GM23248 (cell line): ENCODE measurements at regions not wholly inside any gene's neighbourhood (a gene's known extent, or its start where the extent isn't known, plus 50 kb on each side); places are given as distances from the start of the nearest gene placed in this dataset.

Source experiments
- DNase-seq: peaks from one replicate; pipeline ENCODE4 v3.0.0-alpha.2; 2015
- H2AFZ ChIP-seq: fragments of 200-600 bp; sonication (generic); 2 replicates; pipeline ENCODE4 v1.6.1; 2016; ENCODE audit warnings: antibody characterized with exemption
- H3F3A ChIP-seq: fragments of 200-600 bp; sonication (generic); 2 replicates; pipeline ENCODE4 v1.6.1; 2016; ENCODE audit warnings: mild to moderate bottlenecking, antibody characterized with exemption, mixed run types; ENCODE audit not compliant: insufficient read depth
- H3K27ac ChIP-seq: fragments of 200-600 bp; sonication (generic); 2 replicates; pipeline ENCODE4 v1.5.1; 2016; ENCODE audit warnings: mild to moderate bottlenecking
- H3K27me3 ChIP-seq: fragments of 200-600 bp; sonication (generic); replicated peaks from 2 replicates; pipeline ENCODE4 v1.6.1; 2016; ENCODE audit warnings: mild to moderate bottlenecking; ENCODE audit not compliant: insufficient read depth
- H3K36me3 ChIP-seq: fragments of 200-600 bp; sonication (generic); 2 replicates; pipeline ENCODE4 v1.6.1; 2016; ENCODE audit warnings: low read depth, mild to moderate bottlenecking
- H3K4me1 ChIP-seq: fragments of 200-600 bp; sonication (generic); 2 replicates; pipeline ENCODE4 v1.6.1; 2016; ENCODE audit warnings: mild to moderate bottlenecking; ENCODE audit not compliant: insufficient read depth
- H3K4me2 ChIP-seq: fragments of 200-600 bp; sonication (generic); one replicate; pipeline ENCODE4 v1.6.1; 2016; ENCODE audit warnings: mild to moderate bottlenecking; ENCODE audit not compliant: unreplicated experiment
- H3K4me3 ChIP-seq: fragments of 200-600 bp; sonication (generic); 2 replicates; pipeline ENCODE4 v1.5.1; 2016; ENCODE audit warnings: mild to moderate bottlenecking
- H3K79me2 ChIP-seq: fragments of 200-600 bp; sonication (generic); 2 replicates; pipeline ENCODE4 v1.6.1; 2016; ENCODE audit warnings: mild to moderate bottlenecking; ENCODE audit not compliant: insufficient read depth
- H3K9ac ChIP-seq: fragments of 200-600 bp; sonication (generic); 2 replicates; pipeline ENCODE4 v1.6.1; 2016; ENCODE audit warnings: mild to moderate bottlenecking
- H3K9me2 ChIP-seq: fragments of 200-600 bp; sonication (generic); 2 replicates; pipeline ENCODE4 v1.6.1; 2016; ENCODE audit warnings: mixed run types, mild to moderate bottlenecking, moderate library complexity; ENCODE audit not compliant: insufficient read depth
- H3K9me3 ChIP-seq: fragments of 200-600 bp; sonication (generic); one replicate; pipeline ENCODE4 v1.6.1; 2017; ENCODE audit warnings: low read depth
- H4K20me1 ChIP-seq: fragments of 200-600 bp; sonication (generic); 2 replicates; pipeline ENCODE4 v1.6.0; 2016; ENCODE audit not compliant: insufficient read depth
- EZH2 ChIP-seq: fragments of 200-600 bp; sonication (generic); IDR thresholded peaks from 2 replicates; pipeline ENCODE4 v1.6.1; 2018; ENCODE audit warnings: antibody characterized with exemption, mild to moderate bottlenecking; ENCODE audit not compliant: insufficient read depth, poor library complexity, severe bottlenecking
- EZH2phosphoT487 ChIP-seq: fragments of 200-600 bp; sonication (generic); IDR thresholded peaks from 2 replicates; pipeline ENCODE4 v1.6.1; 2018; ENCODE audit warnings: antibody characterized with exemption, moderate library complexity, mild to moderate bottlenecking, low read depth; ENCODE audit not compliant: insufficient read depth
- WGBS, 2 experiments: methylation state at CpG; one replicate each; pipeline ENCODE4 v1.1.6; 2015 to 2017; ENCODE audit warnings: low lambda C conversion rate in 2 of 2, low coverage in 1 of 2; ENCODE audit errors: missing lambda C conversion rate in 2 of 2; 5-methylcytosine and 5-hydroxymethylcytosine counted together
- in situ Hi-C: fragments of 300-500 bp; cut with MboI; formaldehyde crosslinking; loops from 2 replicates; pipeline ENCODE4 v1.15.0; 2020

- H3K9me2 ChIP-seq, result no peaks in the 10 kb centered on the region
- no peaks in the 10 kb centered on the region for H4K20me1 ChIP-seq
- DNase-seq, result no peak
- H3K4me1 ChIP-seq, result no peaks in the 10 kb centered on the region
- H3F3A ChIP-seq, result no peaks in the 10 kb centered on the region
- H3K4me2 ChIP-seq, result no peak overlapping the region
- H3K4me3 ChIP-seq, result no peak overlapping the region
- no peak overlapping the region for H2AFZ ChIP-seq
- no peaks in the 10 kb centered on the region for H3K9me3 ChIP-seq
- in situ Hi-C loops, result no loop called here
- no peak overlapping the region for H3K27ac ChIP-seq
- no peak for TF ChIP-seq EZH2phosphoT487
- no peak for TF ChIP-seq EZH2
- peaks cover 16% of the 10 kb centered on the region for H3K27me3 ChIP-seq
- 62 to 65% methylated on average over 4 of the region's 4 CpGs for WGBS, 2 experiments
- H3K9ac ChIP-seq, result no peak overlapping the region
- no peaks in the 10 kb centered on the region for H3K79me2 ChIP-seq
- no peaks in the 10 kb centered on the region for H3K36me3 ChIP-seq
Measured at GRCh38 chr10:78736926-78737630, 331.7 kb upstream of the ZMIZ1 start.

GRCh38 chr10:78737883-78738856 is 330.6 kb upstream of the ZMIZ1 start:
- in situ Hi-C loops, result no loop called here
- Histone ChIP-seq H3K9ac (no peak overlapping the region), H3K4me2 (no peak overlapping the region), H3K4me3 (no peak overlapping the region), H3K4me1 (no peaks in the 10 kb centered on the region), H3K36me3 (no peaks in the 10 kb centered on the region), H3K9me2 (no peaks in the 10 kb centered on the region), H3K27ac (no peak overlapping the region), H3K27me3 (peaks cover 16% of the 10 kb centered on the region), H4K20me1 (no peaks in the 10 kb centered on the region), H3K79me2 (no peaks in the 10 kb centered on the region), H3F3A (no peaks in the 10 kb centered on the region), H3K9me3 (no peaks in the 10 kb centered on the region), H2AFZ (no peak overlapping the region)
- no peak for TF ChIP-seq EZH2
- TF ChIP-seq EZH2phosphoT487, result no peak
- DNase-seq, result no peak
- WGBS, 2 experiments, result 76 to 77% methylated on average over 7 of the region's 7 CpGs

DNA sequence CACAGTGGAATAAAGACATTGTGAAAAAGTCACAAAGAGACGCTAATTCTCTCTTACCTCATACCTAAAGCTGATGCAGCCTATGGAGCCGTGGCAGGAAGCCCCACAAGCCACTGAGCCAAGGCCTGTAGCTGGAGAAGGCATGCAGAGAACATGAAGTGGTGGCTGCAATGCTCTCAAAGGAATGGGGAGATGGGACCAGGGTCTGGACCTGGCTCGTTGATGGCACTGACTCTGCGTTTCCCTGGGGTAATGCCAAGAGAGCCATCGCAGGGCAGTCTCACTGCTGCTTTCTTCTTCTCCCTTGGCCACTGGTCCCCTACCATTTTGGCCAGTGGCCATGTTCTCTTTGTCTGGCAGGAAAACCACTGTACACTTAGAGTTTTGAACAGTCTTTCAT is 329.9 kb upstream of the ZMIZ1 start:
- Histone ChIP-seq H2AFZ (no peak overlapping the region), H3K9me3 (no peaks in the 10 kb centered on the region), H3K27me3 (peaks cover 16% of the 10 kb centered on the region), H3K4me2 (no peak overlapping the region), H3K79me2 (no peaks in the 10 kb centered on the region), H3K4me3 (no peak overlapping the region), H3K9ac (no peak overlapping the region), H3K4me1 (no peaks in the 10 kb centered on the region), H3F3A (no peaks in the 10 kb centered on the region), H3K9me2 (no peaks in the 10 kb centered on the region), H3K27ac (no peak overlapping the region), H3K36me3 (no peaks in the 10 kb centered on the region), H4K20me1 (no peaks in the 10 kb centered on the region)
- TF ChIP-seq EZH2 (no peak), EZH2phosphoT487 (no peak)
- DNase-seq, result no peak
- 77 to 84% methylated on average over 5 of the region's 5 CpGs for WGBS, 2 experiments
- in situ Hi-C loops, result no loop called here

DNA sequence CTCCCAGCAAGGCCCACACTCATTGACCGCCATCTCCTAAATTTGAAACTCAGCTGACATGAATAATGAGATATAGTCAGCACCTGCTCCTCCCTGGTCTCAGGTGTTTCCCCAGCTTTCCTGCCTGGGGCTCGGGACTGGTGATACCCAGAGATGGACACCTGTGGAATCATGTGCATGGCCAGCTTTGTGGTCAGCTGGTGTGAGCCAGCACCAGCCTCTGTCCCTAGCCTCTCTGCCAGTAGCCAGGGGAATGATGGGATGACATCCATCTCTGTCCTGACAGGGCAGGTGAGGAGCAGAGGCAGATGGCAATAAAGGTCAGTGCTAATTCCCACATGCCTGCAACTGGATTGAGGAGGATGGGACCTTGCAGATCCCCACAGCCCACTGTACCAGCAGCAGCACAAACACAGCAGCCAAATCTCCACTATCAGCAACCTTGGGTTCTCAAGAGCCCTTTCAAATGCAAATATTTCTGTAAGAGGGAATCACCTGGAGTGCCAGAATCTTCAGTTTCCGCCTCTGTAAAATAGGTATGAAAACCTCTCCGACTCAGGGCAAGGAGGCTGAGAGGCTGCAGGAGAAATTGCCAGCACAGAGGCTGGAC is 329.2 kb upstream of the ZMIZ1 start:
- no peak for DNase-seq
- Histone ChIP-seq H3K4me2 (no peak overlapping the region), H3K27me3 (peaks cover 16% of the 10 kb centered on the region), H3K36me3 (no peaks in the 10 kb centered on the region), H4K20me1 (no peaks in the 10 kb centered on the region), H3K9me2 (no peaks in the 10 kb centered on the region), H2AFZ (no peak overlapping the region), H3K4me3 (no peak overlapping the region), H3K9ac (no peak overlapping the region), H3K4me1 (no peaks in the 10 kb centered on the region), H3K27ac (no peak overlapping the region), H3F3A (no peaks in the 10 kb centered on the region), H3K9me3 (no peaks in the 10 kb centered on the region), H3K79me2 (no peaks in the 10 kb centered on the region)
- no peak for TF ChIP-seq EZH2
- TF ChIP-seq EZH2phosphoT487, result no peak
- in situ Hi-C loops, result no loop called here
- 78 to 80% methylated on average over 4 of the region's 4 CpGs for WGBS, 2 experiments
